Astrocyte of the spinal cord (primary cell): ENCODE measurements at regions not wholly inside any gene's neighbourhood (a gene's known extent, or its start where the extent isn't known, plus 50 kb on each side); places are given as distances from the start of the nearest gene placed in this dataset.

Experiments used
- DNase-seq: peaks from one replicate; pipeline ENCODE4 v3.0.0; 2011; ENCODE audit warnings: low read depth, low spot score
- H3K4me3 ChIP-seq: 2 replicates; pipeline ENCODE4 v1.5.1; 2011; ENCODE audit warnings: low read depth, mild to moderate bottlenecking, low read length, moderate library complexity
- in situ Hi-C: cut with HindIII; loops from 2 replicates; pipeline ENCODE4 v1.10.0; 2017; ENCODE audit warnings: low sequenced_read_pairs
- TF ChIP-seq, protein P1 (sequence below): IDR thresholded peaks from 2 replicates; pipeline ENCODE4 v1.5.1; 2012; ENCODE audit warnings: low read depth, mild to moderate bottlenecking, low read length, inconsistent platforms

DNA sequence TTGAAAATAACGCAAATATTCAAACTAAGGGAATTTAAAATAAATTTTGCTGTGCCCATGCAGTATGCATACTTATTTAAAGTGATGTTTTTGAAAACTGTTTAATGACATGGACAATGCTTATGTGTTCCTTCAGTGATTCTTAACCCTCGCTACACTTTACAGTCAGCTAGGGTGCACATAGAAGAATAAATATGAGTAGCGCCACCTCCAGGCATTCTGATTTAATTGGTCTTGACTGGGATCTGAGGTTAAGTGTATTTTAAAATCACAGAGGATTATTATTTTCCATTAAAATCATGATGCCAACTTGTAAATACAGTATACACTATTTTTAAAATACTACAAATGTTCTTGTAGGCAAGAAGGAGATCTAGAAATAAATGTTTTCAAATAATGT lies 373.5 kb upstream of the ADGRL4 start:
- H3K4me3 ChIP-seq, result no peak overlapping the region
- DNase-seq, result no peak
- TF ChIP-seq, protein P1, sequence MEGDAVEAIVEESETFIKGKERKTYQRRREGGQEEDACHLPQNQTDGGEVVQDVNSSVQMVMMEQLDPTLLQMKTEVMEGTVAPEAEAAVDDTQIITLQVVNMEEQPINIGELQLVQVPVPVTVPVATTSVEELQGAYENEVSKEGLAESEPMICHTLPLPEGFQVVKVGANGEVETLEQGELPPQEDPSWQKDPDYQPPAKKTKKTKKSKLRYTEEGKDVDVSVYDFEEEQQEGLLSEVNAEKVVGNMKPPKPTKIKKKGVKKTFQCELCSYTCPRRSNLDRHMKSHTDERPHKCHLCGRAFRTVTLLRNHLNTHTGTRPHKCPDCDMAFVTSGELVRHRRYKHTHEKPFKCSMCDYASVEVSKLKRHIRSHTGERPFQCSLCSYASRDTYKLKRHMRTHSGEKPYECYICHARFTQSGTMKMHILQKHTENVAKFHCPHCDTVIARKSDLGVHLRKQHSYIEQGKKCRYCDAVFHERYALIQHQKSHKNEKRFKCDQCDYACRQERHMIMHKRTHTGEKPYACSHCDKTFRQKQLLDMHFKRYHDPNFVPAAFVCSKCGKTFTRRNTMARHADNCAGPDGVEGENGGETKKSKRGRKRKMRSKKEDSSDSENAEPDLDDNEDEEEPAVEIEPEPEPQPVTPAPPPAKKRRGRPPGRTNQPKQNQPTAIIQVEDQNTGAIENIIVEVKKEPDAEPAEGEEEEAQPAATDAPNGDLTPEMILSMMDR, result no peak
- in situ Hi-C loops, result no loop called here

DNA sequence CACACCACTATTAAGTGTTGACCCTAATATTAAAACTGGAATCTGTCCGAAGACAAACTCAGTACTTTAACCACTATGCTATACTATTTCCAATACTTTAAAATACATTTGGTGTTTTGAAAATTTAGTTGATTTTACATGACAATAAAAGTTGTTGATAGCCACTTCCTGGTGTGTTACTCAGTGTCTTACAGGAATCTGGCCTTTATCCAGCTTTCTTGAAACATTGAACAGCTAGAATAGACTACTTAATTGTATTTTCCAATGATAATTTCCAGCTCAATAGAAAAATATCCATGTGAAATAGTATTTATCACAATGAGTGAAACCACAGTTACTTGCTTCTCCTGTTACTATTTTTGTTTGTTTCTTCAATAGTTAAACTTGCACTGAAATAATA lies 369.6 kb upstream of the ADGRL4 start:
- in situ Hi-C loops, result no loop called here
- DNase-seq, result no peak
- TF ChIP-seq, protein P1, result no peak
- H3K4me3 ChIP-seq, result no peak overlapping the region

DNA sequence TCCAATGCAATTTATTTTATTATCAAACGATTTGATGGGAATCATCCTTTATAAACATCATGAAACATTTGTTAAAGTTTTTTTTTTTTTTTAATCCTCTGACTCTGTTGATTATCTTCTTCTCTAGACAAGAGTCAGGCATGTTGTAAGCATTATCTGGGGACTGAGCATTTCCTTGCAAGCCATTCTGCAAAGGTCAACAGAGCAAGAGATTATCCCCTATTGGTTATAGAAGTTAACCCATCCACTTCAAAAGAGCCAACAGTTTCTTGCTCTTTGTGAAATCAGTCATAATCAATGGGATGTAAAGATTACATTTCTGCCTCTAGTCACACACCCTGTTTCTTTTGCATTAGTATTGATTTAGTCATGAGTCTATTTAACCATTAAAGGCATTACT lies 368.8 kb upstream of the ADGRL4 start:
- in situ Hi-C loops, result no loop called here
- no peak for DNase-seq
- TF ChIP-seq, protein P1, result no peak
- H3K4me3 ChIP-seq, result no peak overlapping the region

DNA sequence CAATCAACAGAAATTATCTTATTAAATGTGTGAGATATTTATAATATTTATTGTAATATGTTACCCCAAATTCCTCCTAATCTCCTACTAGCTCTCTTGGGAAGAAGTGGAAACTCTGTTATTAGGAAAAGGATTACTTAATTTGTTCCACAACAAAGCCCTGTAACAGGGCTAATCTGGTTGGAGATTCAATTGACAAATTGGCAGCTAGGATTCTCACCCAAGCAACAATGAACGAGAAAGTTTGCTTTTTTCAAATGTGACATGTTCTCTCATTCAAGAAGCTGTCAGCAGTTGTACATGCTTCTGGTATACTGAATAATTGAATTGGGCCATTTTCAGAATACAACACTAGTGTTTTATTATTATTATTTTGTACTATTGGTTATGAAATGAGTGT lies 367.9 kb upstream of the ADGRL4 start:
- TF ChIP-seq, protein P1, result no peak
- H3K4me3 ChIP-seq, result no peak overlapping the region

DNA sequence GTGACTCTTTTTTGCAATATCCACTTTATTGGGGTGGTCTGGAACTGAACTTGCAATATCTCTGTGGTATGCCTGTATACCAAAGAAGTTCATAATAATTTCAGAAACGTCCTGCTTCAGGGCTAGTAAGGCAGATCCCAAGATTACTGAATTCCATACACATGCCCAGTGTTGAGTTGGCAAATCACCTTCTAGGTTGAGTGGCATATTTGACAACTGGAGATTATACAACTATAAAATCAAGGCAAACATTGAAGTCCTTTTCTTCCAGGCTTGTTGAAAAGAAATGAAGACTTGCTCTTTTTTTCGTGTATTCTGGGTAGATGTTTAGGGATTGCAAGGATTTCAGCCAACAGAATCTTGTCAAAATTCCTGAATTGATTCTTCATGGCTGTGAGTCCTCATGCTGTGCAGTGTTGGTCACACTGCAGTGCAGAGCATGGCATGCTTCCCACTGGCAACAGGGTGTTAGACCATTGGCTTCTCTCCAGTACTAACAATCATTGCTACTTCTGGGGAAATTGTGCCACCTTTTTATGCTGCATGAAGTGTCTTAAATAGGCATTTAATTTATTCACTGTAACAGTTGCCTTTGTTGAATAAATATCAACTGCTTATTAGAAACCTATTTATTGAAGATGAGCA lies 367.1 kb upstream of the ADGRL4 start:
- in situ Hi-C loops, result no loop called here
- peak; percentile 29 for DNase-seq
- TF ChIP-seq, protein P1, result no peak
- H3K4me3 ChIP-seq, result no peak overlapping the region

More for the DNA sequence above, 367.9 kb upstream of the ADGRL4 start:
- DNase-seq, result no peak
- in situ Hi-C loops, result no loop called here

DNA sequence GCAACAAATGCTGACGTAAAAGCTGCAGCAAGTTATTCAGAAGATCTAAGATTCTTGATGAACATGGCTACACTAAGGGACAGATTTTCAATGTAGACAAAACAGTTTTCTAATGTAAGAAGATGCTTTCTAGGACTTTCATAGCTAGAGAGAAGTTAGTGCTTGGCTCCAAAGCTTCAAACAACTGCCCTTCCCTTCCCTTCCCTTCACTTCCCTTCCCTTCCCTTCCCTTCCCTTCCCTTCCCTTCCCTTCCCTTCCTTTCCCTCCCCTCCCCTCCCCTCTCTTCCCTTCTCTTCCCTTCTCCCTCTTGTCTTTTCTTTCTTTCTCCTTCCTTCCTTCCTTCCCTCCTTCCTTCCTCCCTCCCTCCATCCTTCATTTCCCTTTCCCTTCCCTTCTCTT lies 365.3 kb upstream of the ADGRL4 start:
- in situ Hi-C loops, result no loop called here
- no peak for DNase-seq
- no peak overlapping the region for H3K4me3 ChIP-seq
- TF ChIP-seq, protein P1, result no peak
